ENCODE measurements at regions not wholly inside any gene's neighbourhood (a gene's known extent, or its start where the extent isn't known, plus 50 kb on each side); places are given as distances from the start of the nearest gene placed in this dataset.

- Histone ChIP-seq H3K4me3 (ENCODE audit: low read depth in 1 of 2, low read length in 2 of 2) (no peak overlapping the region), H3K4me1 (ENCODE audit: control insufficient read depth in 2 of 2, insufficient read depth in 2 of 2, low read length in 1 of 2) (no peaks in the 10 kb centered on the region), H3K36me3 (ENCODE audit: control insufficient read depth in 2 of 2, insufficient read depth in 2 of 2, low read length in 1 of 2) (no peaks in the 10 kb centered on the region), H3K27me3 (ENCODE audit: control insufficient read depth in 1 of 2, insufficient read depth in 2 of 2, low read length in 2 of 2) (peaks cover 0 to 2% of the 10 kb centered on the region in 2 donors), H3K27ac (ENCODE audit: low read depth in 2 of 2, low read length in 1 of 2) (no peak overlapping the region), H3K9me3 (ENCODE audit: control insufficient read depth in 2 of 2, insufficient read depth in 1 of 2, low read depth in 1 of 2, low read length in 1 of 2) (no peaks in the 10 kb centered on the region)
- 92 to 100% methylated on average over 1 of the region's 1 CpG for WGBS, 2 donors
These were observed 70.5 kb upstream of the ATP2B1 start for GRCh38 chr12:89779090-89779489.

- Histone ChIP-seq H3K4me1 (ENCODE audit: control insufficient read depth in 2 of 2, insufficient read depth in 2 of 2, low read length in 1 of 2) (no peaks in the 10 kb centered on the region), H3K27ac (ENCODE audit: low read depth in 2 of 2, low read length in 1 of 2) (no peak overlapping the region), H3K27me3 (ENCODE audit: control insufficient read depth in 1 of 2, insufficient read depth in 2 of 2, low read length in 2 of 2) (peaks cover 0 to 2% of the 10 kb centered on the region in 2 donors), H3K36me3 (ENCODE audit: control insufficient read depth in 2 of 2, insufficient read depth in 2 of 2, low read length in 1 of 2) (no peaks in the 10 kb centered on the region), H3K9me3 (ENCODE audit: control insufficient read depth in 2 of 2, insufficient read depth in 1 of 2, low read depth in 1 of 2, low read length in 1 of 2) (no peaks in the 10 kb centered on the region), H3K4me3 (ENCODE audit: low read depth in 1 of 2, low read length in 2 of 2) (no peak overlapping the region)
- WGBS, 2 donors: 80 to 85% methylated on average over 2 of the region's 2 CpGs
These were observed 69.2 kb upstream of the ATP2B1 start for GRCh38 chr12:89777733-89778379.

- no peaks in the 10 kb centered on the region for H3K36me3 ChIP-seq (ENCODE audit: control insufficient read depth in 2 of 2, insufficient read depth in 2 of 2, low read length in 1 of 2)
- H3K4me3 ChIP-seq (ENCODE audit: low read depth in 1 of 2, low read length in 2 of 2): no peak overlapping the region
- no peak overlapping the region for H3K27ac ChIP-seq (ENCODE audit: low read depth in 2 of 2, low read length in 1 of 2)
- no peaks in the 10 kb centered on the region for H3K9me3 ChIP-seq (ENCODE audit: control insufficient read depth in 2 of 2, insufficient read depth in 1 of 2, low read depth in 1 of 2, low read length in 1 of 2)
- 58 to 66% methylated on average over 3 of the region's 3 CpGs for WGBS, 2 donors
- H3K27me3 ChIP-seq (ENCODE audit: control insufficient read depth in 1 of 2, insufficient read depth in 2 of 2, low read length in 2 of 2): peaks cover 0 to 2% of the 10 kb centered on the region in 2 donors
- H3K4me1 ChIP-seq (ENCODE audit: control insufficient read depth in 2 of 2, insufficient read depth in 2 of 2, low read length in 1 of 2): no peaks in the 10 kb centered on the region
These were observed 67.3 kb upstream of the ATP2B1 start for GRCh38 chr12:89775986-89776365.

GRCh38 chr12:89775063-89775985 is 66.7 kb upstream of the ATP2B1 start:
- H3K36me3 ChIP-seq (ENCODE audit: control insufficient read depth in 2 of 2, insufficient read depth in 2 of 2, low read length in 1 of 2): no peaks in the 10 kb centered on the region
- H3K27ac ChIP-seq (ENCODE audit: low read depth in 2 of 2, low read length in 1 of 2): no peak overlapping the region
- no peaks in the 10 kb centered on the region for H3K4me1 ChIP-seq (ENCODE audit: control insufficient read depth in 2 of 2, insufficient read depth in 2 of 2, low read length in 1 of 2)
- WGBS, 2 donors: 67 to 71% methylated on average over 6 of the region's 6 CpGs
- H3K27me3 ChIP-seq (ENCODE audit: control insufficient read depth in 1 of 2, insufficient read depth in 2 of 2, low read length in 2 of 2): peaks cover 0 to 2% of the 10 kb centered on the region in 2 donors
- no peaks in the 10 kb centered on the region for H3K9me3 ChIP-seq (ENCODE audit: control insufficient read depth in 2 of 2, insufficient read depth in 1 of 2, low read depth in 1 of 2, low read length in 1 of 2)
- no peak overlapping the region for H3K4me3 ChIP-seq (ENCODE audit: low read depth in 1 of 2, low read length in 2 of 2)

- no peaks in the 10 kb centered on the region for H3K9me3 ChIP-seq (ENCODE audit: control insufficient read depth in 2 of 2, insufficient read depth in 1 of 2, low read depth in 1 of 2, low read length in 1 of 2)
- WGBS, 2 donors: 97 to 100% methylated on average over 1 of the region's 1 CpG
- no peaks in the 10 kb centered on the region for H3K36me3 ChIP-seq (ENCODE audit: control insufficient read depth in 2 of 2, insufficient read depth in 2 of 2, low read length in 1 of 2)
- no peaks in the 10 kb centered on the region for H3K4me1 ChIP-seq (ENCODE audit: control insufficient read depth in 2 of 2, insufficient read depth in 2 of 2, low read length in 1 of 2)
- no peak overlapping the region for H3K4me3 ChIP-seq (ENCODE audit: low read depth in 1 of 2, low read length in 2 of 2)
- no peak overlapping the region for H3K27ac ChIP-seq (ENCODE audit: low read depth in 2 of 2, low read length in 1 of 2)
- peaks cover 0 to 2% of the 10 kb centered on the region in 2 donors for H3K27me3 ChIP-seq (ENCODE audit: control insufficient read depth in 1 of 2, insufficient read depth in 2 of 2, low read length in 2 of 2)
These were observed 66.0 kb upstream of the ATP2B1 start for GRCh38 chr12:89774645-89775044.

GRCh38 chr12:89770391-89770790 is 61.8 kb upstream of the ATP2B1 start:
- no peaks in the 10 kb centered on the region for H3K36me3 ChIP-seq (ENCODE audit: control insufficient read depth in 2 of 2, insufficient read depth in 2 of 2, low read length in 1 of 2)
- no peaks in the 10 kb centered on the region for H3K9me3 ChIP-seq (ENCODE audit: control insufficient read depth in 2 of 2, insufficient read depth in 1 of 2, low read depth in 1 of 2, low read length in 1 of 2)
- H3K27ac ChIP-seq (ENCODE audit: low read depth in 2 of 2, low read length in 1 of 2): no peak overlapping the region
- H3K27me3 ChIP-seq (ENCODE audit: control insufficient read depth in 1 of 2, insufficient read depth in 2 of 2, low read length in 2 of 2): no peaks in the 10 kb centered on the region
- H3K4me1 ChIP-seq (ENCODE audit: control insufficient read depth in 2 of 2, insufficient read depth in 2 of 2, low read length in 1 of 2): no peaks in the 10 kb centered on the region
- H3K4me3 ChIP-seq (ENCODE audit: low read depth in 1 of 2, low read length in 2 of 2): no peak overlapping the region

GRCh38 chr12:89769483-89769818 is 60.8 kb upstream of the ATP2B1 start:
- Histone ChIP-seq H3K27me3 (ENCODE audit: control insufficient read depth in 1 of 2, insufficient read depth in 2 of 2, low read length in 2 of 2) (no peaks in the 10 kb centered on the region), H3K4me1 (ENCODE audit: control insufficient read depth in 2 of 2, insufficient read depth in 2 of 2, low read length in 1 of 2) (no peaks in the 10 kb centered on the region), H3K4me3 (ENCODE audit: low read depth in 1 of 2, low read length in 2 of 2) (no peak overlapping the region), H3K36me3 (ENCODE audit: control insufficient read depth in 2 of 2, insufficient read depth in 2 of 2, low read length in 1 of 2) (no peaks in the 10 kb centered on the region), H3K9me3 (ENCODE audit: control insufficient read depth in 2 of 2, insufficient read depth in 1 of 2, low read depth in 1 of 2, low read length in 1 of 2) (no peaks in the 10 kb centered on the region), H3K27ac (ENCODE audit: low read depth in 2 of 2, low read length in 1 of 2) (no peak overlapping the region)
- WGBS, 2 donors: 87 to 93% methylated on average over 1 of the region's 1 CpG

GRCh38 chr12:89768586-89769482 is 60.2 kb upstream of the ATP2B1 start:
- Histone ChIP-seq H3K4me1 (ENCODE audit: control insufficient read depth in 2 of 2, insufficient read depth in 2 of 2, low read length in 1 of 2) (no peaks in the 10 kb centered on the region), H3K27ac (ENCODE audit: low read depth in 2 of 2, low read length in 1 of 2) (no peak overlapping the region), H3K36me3 (ENCODE audit: control insufficient read depth in 2 of 2, insufficient read depth in 2 of 2, low read length in 1 of 2) (no peaks in the 10 kb centered on the region), H3K9me3 (ENCODE audit: control insufficient read depth in 2 of 2, insufficient read depth in 1 of 2, low read depth in 1 of 2, low read length in 1 of 2) (no peaks in the 10 kb centered on the region), H3K27me3 (ENCODE audit: control insufficient read depth in 1 of 2, insufficient read depth in 2 of 2, low read length in 2 of 2) (no peaks in the 10 kb centered on the region), H3K4me3 (ENCODE audit: low read depth in 1 of 2, low read length in 2 of 2) (no peak overlapping the region)
- whole genome bisulfite sequencing, 2 donors: 62 to 66% methylated on average over 3 of the region's 3 CpGs

- Histone ChIP-seq H3K4me1 (ENCODE audit: control insufficient read depth in 2 of 2, insufficient read depth in 2 of 2, low read length in 1 of 2) (no peaks in the 10 kb centered on the region), H3K9me3 (ENCODE audit: control insufficient read depth in 2 of 2, insufficient read depth in 1 of 2, low read depth in 1 of 2, low read length in 1 of 2) (no peaks in the 10 kb centered on the region), H3K27me3 (ENCODE audit: control insufficient read depth in 1 of 2, insufficient read depth in 2 of 2, low read length in 2 of 2) (no peaks in the 10 kb centered on the region), H3K36me3 (ENCODE audit: control insufficient read depth in 2 of 2, insufficient read depth in 2 of 2, low read length in 1 of 2) (no peaks in the 10 kb centered on the region), H3K4me3 (ENCODE audit: low read depth in 1 of 2, low read length in 2 of 2) (no peak overlapping the region), H3K27ac (ENCODE audit: low read depth in 2 of 2, low read length in 1 of 2) (no peak overlapping the region)
- 80 to 82% methylated on average over 3 of the region's 3 CpGs for WGBS, 2 donors
These were observed 57.6 kb upstream of the ATP2B1 start for GRCh38 chr12:89765959-89766824.
